Tibial nerve (tissue), 4 donors: ENCODE measurements at regions not wholly inside any gene's neighbourhood (a gene's known extent, or its start where the extent isn't known, plus 50 kb on each side); places are given as distances from the start of the nearest gene placed in this dataset.

Experiments
- CTCF ChIP-seq, 5 experiments: fragments of 200-600 bp in 3 of 5; fragments of 450-650 bp in 2 of 5; sonication (generic) in 3 of 5; IDR thresholded peaks; one replicate each; pipeline ENCODE4 v1.5.1; 2016 to 2019; ENCODE audit warnings: antibody characterized with exemption in 5 of 5, mild to moderate bottlenecking in 3 of 5, moderate library complexity in 2 of 5
- EP300 ChIP-seq, 2 donors: sonication (generic); formaldehyde crosslinking; IDR thresholded peaks; one replicate each; pipeline ENCODE4 v1.6.1; 2017; ENCODE audit warnings: antibody characterized with exemption in 2 of 2, mild to moderate bottlenecking in 1 of 2
- POLR2A ChIP-seq, 2 donors: fragments of 450-650 bp; IDR thresholded peaks; one replicate each; pipeline ENCODE4 v1.6.1; 2017; ENCODE audit warnings: antibody characterized with exemption in 2 of 2, mild to moderate bottlenecking in 2 of 2, moderate library complexity in 2 of 2

- no peak for TF ChIP-seq CTCF (IDR thresholded peaks at IDR 0.05)
- no peak for TF ChIP-seq POLR2A (IDR thresholded peaks at IDR 0.05)
- no peak for TF ChIP-seq EP300 (IDR thresholded peaks at IDR 0.05)
Measured at GRCh38 chr2:236945431-236946016, 140.2 kb upstream of the COPS8 start.
